NCI-H146 (cell line): ENCODE measurements at regions not wholly inside any gene's neighbourhood (a gene's known extent, or its start where the extent isn't known, plus 50 kb on each side); places are given as distances from the start of the nearest gene placed in this dataset.

ENCODE experiments used
- DNase-seq: peaks from one replicate; lab custom pipeline; 2025; lab: John Stamatoyannopoulos, UW

DNA sequence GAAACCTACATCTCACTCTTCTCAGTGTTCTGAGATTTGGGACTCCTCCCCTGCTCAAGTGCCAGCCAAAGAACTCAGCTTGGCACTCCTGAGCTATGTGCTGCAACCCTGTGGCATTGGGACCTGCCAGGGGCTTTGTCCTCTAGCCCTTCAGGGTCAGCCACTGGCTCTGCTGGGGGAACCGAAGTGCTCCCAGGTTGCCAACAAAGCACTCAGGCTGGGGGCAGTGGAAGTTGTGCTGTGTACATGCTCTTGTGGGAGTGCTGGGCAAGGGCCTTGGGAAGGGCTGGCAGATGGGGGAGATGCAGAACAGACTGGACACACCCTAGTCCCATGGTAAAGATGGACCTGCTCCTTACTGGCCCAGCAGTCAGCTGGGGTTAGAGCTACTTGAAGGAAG is 498.6 kb downstream of the CAAP1 start:
- DNase-seq = no peak

DNA sequence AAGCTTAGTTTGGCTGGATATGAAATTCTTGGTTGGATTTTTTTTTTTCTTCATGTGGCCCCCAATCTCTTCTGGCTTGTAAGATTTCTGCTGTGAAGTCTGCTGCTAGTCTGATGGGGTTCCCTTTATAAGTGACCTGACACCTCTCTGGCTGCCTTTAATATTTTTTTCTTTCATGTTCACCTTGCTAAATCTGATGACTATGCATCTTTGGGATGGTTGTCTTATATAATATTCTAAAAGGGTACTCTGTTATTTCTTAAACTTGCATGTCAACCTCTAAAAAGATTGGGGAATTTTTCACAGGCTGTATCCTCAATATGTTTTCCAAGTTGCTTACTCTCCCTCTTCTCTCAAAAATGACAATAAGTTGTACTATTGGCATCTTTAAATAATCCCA is 500.0 kb downstream of the CAAP1 start:
- DNase-seq = no peak

DNA sequence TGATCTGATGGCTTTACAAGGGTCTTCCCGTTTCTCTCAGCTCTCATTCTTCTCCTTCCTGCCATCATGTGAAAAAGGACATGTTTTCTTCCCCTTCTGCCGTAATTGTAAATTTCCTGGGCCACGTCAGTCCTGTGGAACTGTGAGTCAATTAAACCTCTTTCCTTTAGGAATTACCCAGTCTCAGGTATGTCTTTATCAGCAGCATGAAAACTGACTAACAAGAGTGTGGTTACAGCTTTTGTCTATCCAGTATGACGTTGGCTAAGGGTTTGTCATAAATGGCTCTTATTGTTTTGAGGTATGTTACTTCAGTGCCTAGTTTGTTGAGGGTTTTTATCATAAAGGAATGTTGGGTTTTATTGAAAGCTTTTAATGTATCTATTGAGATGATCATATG is 501.6 kb downstream of the CAAP1 start:
- no peak for DNase-seq

DNA sequence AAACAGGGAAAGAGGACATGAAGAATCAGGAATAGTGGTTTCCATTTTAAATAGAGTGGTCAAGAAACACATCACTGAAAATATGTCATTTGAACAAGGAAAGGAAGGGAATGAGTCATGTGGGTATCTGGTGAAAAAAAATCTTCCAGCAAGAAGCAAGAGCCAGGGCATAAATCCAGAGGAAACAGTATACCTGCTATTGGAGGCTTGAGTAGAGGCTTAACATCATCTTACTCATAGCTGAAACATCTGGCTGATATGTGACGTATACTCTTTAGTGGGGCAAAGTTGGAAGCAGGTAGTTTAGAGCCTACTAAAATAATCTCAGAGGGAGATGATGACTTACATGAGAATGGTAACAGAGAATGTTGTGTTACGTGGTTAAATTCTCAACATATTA is 517.2 kb downstream of the CAAP1 start:
- DNase-seq = no peak

DNA sequence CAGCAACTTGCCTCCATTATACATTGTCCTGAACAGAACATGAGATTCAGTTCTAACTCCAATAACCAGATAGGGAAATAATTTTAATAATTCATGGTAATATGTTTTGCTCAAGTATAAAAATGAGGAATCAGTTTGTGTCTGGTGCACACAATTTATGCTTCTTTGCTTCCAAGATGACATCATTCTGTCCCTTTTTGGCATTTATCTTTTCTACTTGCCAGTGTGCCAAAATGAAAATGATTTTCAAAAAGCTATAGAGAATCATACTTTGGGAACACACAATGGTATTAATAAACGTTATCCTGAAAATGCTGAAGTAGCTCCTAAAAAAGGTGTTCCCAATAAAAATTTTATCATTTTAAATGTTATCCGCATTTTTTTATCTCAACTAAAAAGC is 519.0 kb downstream of the CAAP1 start:
- DNase-seq = no peak

DNA sequence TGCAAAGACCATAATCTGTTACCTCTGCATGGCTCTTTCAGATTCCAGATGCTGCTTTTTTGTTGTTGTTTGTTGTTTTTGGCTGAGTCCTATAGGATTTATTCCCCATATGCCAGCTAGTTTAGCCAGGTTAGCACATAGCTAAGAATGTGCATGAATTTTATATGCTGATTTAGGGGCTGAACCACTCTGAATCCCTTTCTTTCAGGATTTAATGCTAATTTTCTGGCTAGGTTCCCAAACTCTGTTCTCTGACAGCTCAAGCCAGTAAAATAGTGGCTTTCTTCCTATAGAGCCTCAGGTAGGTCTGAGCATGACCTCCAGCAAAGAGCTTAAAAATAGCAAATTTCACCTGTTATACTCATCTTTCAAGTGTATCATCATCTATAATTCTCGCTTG is 521.4 kb downstream of the CAAP1 start:
- DNase-seq = no peak

DNA sequence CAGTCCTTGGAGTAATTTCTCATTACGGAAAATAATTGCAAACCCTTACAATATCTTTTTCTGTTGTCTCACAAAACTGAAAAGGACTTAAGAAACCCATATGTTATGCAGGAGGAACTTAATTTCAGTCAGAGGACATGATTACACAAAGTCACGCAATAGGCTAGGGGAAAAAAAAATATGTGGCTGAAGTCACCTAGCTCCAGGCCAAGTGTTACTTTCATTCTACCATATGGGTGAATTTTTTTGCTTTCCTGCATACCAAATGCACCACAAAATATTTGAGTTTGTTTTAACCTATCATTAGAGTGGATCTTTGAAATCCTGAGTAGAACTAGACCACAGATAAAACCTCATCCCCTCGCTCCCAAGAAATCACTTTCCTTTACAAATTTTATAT is 523.5 kb downstream of the CAAP1 start:
- no peak for DNase-seq

DNA sequence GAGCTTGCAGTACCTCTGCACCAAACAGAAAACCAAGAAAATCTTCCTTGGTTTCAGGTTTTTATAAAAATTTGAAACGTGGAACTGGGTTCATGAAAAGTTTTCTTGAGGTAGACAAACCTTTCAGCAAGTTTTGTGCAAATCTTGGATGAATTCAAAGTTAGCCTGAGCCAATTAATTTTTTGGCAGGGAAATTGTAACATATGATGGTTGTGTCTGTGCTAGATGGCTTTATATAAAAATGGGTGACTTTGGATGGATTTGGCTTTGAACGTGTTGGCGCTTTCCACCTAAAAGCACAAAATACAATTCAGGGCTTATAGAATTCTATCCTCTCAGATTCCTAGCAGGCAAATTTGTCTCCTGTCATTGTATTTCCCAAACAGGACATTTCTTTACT is 524.4 kb downstream of the CAAP1 start:
- DNase-seq = no peak

DNA sequence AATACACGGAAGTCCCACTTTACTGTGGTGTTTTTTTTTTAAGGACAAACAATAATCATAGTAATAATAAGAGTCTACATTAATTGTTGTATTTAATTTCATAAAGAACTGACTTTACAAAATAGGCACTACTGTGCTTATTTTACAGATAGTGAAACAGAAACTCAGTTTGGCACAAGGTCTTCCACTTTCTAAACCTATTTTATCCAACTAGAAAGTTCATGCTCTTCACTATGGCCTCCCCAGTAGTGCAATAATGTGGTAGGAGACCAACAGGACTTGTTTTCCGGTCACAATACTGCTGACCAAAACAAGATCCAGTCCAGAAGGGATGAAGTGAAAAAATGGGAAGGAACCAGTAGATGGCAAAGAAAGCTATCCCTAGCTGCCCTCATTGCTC is 531.6 kb downstream of the CAAP1 start:
- DNase-seq = no peak

DNA sequence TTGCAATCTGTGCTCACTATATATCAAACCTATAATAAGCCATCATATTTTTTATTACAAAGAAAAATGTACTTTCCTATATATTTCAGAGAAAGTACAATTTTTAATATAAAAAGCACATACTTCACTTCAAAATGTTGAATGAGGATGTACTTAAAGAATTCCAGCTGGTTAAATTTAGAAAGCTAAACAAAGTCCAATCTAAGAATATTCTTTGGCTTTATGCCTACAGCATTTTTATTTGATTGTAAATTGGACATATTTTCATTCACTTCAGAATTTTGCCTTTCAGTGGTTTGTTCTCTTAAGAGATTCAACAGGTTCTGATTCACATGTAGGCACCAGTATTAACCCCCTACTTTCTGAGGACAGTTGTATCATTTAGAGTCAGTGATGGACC is 533.8 kb downstream of the CAAP1 start:
- DNase-seq = no peak

DNA sequence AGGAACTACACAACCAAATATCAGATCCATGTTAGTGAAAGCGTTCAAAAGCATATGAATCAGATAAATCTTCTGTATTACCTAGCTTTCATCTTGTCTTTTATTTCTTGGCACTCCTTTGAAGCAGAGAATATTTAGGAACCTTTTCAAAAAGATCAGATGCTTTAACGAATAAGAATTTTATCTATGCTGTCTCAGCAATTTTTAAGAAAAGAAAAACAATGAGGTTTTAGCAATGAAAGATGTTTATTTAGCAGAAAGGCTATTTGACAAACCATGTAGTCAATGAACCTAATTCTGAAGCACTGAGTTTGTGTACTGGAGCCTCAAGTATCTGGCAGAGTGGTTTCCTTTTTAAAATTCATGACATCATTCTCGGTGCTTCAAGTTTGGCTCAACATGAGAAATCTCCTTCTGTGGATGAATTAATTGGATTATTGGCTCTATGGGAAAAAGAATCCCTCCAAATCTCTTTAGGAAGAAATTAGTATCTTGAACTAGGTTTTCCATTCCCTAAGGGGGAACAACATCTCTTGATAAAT is 534.7 kb downstream of the CAAP1 start:
- no peak for DNase-seq

DNA sequence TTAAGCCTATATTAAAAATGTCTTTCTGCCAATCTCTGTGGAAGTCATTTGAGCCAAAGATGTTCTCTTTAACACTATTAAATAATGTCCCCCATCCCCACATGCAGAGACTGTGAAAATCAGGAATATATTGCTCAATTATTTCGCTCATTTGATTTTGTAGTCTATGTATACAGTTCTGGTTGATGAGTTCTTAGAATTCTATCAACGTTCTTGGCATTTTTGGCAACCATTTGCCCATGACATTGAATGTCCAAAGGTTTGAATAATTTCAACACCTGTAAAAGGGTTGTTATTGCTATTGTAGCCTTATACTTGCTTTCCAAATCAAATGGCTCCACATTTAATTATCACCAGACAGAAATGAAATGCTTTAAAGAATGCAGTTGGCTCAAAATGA is 536.1 kb downstream of the CAAP1 start:
- DNase-seq = no peak

DNA sequence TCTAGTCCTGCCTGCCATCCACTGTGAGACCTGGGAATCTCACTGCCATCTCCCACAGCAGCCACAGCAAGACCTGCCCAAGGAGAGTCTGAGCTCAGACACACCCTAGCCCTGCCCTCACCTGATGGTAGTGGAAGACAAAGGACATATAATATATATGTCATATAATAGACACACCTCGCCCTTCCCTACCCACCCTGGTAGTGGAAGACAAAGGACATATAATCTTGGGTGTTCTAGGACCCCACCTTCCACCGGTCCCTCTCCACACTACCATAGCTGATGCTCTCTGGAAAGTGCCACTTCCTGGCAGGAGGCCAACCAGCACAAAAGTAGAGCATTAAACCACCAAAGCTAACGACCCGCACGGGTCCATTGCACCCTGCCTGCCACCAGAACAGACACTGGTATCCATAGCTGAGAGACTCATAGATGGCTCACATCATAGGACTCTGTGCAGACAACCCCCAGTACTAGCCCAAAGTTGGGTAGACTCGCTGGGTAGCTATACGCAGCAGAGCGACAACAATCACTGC is 545.6 kb downstream of the CAAP1 start:
- no peak for DNase-seq

DNA sequence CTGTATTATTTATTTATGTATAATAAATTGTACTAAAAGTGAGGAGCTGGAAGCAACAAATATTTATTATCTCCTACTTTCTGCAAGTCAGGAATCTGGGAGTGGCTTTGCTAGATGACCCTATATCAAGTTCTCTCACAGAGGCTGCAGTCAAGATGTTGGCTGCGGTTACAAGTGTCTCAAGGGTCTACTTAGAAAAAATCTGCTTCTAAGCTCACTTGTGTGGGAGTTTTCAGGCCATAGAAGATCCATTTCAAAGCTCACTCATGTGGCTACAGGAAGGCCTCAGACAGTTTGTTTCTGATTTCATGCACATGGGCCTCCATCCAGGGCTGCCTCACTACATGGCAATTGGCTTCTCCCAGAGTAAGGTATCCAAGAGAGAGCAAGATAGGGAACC is 551.1 kb downstream of the CAAP1 start:
- no peak for DNase-seq

DNA sequence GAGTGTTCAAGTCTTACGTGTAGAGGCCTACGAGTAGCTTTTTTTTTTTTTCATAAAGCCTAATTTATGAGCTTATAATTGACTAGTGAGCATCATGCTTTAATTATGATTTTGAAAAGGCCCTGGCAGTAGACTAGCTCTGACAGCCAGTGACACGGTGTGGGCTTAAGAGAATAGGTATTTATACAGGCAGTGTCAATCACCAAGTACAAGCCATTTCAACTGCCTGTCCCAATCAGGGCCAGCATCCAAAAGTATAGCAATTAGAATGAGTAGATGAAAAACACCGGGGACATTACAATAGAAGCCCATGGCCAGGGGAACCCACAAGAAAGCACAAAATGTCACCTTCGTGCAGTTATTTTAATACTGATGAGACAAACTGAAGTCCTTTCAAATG is 552.8 kb downstream of the CAAP1 start:
- DNase-seq = no peak

DNA sequence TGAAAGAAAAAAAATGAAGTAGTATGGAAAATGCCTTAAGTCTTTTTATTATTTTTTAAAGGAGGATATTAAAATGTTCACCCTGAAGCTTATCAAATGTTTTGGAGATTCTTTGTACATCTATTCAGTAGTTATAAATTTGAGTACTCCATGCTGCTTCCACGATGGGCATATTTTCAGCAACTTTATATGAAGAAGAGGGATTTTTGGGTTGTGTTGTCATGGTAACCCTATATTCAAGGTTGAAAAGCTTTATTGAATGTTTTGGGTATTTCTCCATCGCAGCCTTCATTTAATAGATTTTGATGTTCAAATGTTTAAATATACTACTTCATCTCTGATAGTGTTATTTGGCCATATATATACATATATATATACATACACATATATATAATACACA is 557.5 kb downstream of the CAAP1 start:
- no peak for DNase-seq

DNA sequence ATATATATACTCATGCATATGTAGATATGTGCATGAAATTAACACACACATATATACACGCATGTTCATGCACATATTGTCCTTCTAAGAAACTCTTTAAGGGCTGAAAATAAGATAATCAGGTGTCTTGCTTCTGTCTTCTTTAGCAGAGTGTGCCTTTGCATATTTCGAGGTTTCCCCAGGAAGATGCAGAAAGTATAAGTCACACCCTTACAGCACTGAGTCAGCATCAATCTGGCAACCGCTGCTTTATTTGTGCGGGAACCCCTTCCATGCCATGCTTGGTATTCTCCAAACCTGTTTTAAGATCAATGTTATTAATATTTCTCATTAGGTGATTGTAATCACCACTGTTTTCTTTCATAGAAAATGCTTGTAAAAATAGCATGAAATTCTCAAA is 557.9 kb downstream of the CAAP1 start:
- DNase-seq = no peak

DNA sequence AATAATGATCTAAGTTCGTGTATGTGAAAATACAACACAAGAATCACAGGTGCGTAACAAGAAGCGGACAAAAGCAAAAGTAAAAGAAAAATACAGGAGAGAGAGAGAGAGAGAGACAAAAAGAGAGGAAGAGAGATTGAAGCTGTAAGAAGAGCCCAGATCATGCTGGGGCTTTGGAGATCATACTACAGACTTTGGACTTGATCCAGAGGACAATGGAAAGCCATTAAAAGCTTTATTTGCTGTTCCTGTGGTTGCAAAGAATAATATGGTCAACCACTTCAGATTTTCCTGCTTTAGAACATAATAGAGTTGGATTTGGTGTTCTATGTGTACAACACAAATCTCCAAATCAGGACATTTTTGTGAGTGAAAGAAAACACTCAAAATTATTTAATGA is 561.4 kb downstream of the CAAP1 start:
- DNase-seq = no peak

DNA sequence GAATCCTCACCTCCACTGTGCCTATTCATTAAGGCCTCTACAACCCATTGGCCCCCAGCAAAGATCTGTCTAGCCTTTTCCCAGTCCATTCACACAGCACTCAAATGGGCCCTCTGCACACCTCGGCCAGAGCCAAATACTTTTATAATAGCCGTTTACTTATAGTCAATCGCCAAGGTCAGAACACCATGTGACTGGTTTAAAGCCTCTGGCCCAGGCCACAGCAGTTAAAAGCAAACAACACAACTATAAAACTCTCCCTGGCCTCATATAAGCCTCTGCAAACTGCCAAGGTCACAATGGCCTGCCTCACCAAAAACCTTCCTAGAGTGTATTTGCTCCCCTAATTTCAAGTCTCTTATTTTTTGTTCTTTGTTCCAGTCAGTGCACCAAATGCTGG is 562.6 kb downstream of the CAAP1 start:
- no peak for DNase-seq

DNA sequence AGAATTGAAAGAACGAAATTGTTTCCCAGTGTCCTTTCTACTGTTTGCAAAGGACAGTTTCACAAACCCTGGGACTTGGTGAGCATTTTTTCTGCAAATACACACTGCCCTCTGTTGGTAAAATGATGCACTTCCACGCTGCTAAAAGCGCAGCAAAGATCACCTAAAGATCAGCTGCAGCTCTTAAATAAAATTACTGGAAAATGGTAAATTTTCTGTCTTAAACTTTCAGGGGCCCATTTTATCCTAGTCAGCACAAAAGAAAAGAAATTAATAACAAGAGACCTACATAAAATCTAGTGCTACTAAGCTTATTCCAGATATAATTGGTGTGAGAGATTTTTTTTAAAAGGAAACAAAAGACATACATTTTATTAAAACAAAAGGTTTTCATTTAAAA is 566.0 kb downstream of the CAAP1 start:
- DNase-seq = peak; percentile 37

DNA sequence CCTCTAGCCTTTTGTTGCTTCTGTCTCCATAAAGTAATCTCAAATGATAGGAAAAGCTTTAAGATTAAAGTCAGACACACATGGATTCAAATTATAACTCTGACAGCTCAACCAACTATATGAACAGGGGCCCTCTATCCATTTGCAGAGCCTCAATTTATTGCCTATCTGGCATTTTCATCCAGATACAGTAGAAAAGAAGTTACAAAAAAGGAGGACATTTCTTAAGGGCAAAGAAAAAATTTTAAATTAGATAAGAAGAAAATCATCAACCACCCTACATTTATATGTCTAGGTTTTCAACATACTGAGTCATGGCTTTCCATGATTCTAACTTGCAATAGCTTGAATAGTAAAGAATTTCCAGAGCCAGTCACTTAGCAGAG is 567.2 kb downstream of the CAAP1 start:
- DNase-seq = no peak

DNA sequence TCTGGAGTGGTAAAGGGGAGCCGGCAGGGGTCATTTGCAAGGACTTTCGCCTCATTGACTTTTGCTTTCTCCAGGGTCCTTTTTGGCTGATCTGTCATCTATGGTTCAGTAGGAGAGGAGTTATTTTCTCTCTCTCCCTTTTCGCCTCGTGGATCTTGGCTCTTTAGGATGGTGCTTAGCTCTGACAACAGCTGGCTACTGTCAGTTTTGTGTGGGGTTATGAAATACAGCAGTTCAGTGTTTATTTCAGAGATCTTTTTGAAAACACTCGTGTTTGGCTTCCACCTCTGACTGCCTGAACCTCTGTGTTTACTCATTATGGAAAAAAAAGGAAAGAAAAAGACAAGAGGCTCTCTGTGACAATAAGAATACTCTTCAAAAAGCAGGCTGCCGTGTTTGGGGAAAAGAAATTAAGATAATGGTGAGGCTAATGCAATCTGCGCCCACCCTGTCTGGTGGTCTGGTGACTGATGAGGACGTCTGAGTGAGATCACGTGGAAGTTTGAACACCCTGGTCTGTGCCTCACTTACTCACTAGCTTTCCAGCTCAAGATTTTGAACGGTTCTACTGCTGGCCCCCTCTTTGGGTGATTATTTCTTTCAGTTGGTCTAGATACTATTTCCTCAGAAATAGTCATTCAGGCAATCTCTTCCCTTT is 567.7 kb downstream of the CAAP1 start:
- DNase-seq = no peak

DNA sequence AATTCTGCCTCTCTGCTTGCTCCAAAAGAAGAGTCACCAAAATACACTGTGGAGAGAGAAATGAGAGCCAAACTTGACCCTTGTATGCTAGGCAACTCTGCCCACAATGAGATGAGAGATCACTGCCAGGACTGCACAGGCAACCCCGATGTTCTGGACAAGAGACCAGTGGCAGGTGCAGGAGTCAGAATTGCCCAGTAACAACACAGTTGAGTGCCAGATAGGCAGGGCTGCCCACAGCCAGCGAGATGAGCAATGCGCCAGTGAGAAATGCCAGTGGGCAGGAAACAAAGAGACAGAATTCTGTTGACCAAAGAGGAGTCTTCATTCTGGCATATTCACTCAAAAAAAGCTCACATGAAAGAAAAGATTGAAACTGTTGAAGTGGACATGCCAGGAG is 570.7 kb downstream of the CAAP1 start:
- no peak for DNase-seq

DNA sequence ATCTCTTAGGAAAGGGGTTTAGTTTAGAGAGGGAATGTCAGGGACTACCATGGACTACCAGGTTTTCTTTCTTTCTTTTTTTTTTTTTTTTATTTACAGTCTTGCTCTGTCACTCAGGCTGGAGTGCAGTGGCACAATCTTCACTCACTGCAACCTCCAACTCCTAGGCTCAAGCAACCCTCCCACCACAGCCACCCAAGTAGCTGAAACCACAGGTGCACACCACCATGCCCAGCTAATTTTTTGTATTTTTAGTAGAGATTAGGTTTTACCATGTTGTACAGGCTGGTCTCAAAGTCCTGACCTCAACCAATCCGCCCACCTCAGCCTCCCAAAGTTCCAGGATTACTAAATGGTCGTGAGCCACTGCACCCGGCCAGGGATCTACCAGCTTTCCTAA is 572.7 kb downstream of the CAAP1 start:
- DNase-seq = no peak
